ENCODE measurements at regions not wholly inside any gene's neighbourhood (a gene's known extent, or its start where the extent isn't known, plus 50 kb on each side); places are given as distances from the start of the nearest gene placed in this dataset.

DNA sequence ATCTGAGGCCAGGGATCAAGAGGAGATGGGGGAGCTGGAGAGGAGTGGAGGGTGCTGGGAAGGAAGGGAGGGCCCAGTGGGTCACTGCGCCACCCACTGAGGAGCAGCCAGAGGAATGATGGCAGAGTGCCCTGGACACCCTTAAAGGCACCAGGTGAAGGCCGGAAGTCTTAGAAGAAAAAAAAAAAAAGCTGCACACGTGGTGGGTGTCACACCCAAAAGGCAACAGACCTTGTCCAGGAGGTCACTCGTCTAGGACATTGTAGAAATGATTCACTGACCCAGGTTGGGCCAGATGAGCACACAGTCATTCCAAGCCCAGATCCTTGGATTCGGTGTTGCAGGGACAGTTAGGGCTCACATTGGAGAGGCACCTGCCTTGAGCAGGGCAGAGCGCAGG is 93.5 kb upstream of the TRIM2 start:
- Histone ChIP-seq H3K9me3 (ENCODE audit: low read length) (no peaks in the 10 kb centered on the region), H3K27me3 (ENCODE audit: insufficient read depth, low read length, poor library complexity, severe bottlenecking) (no peaks in the 10 kb centered on the region), H3K4me1 (ENCODE audit: insufficient read depth, low read length) (peaks cover 43% of the 10 kb centered on the region), H3K36me3 (ENCODE audit: insufficient read depth, low read length) (no peaks in the 10 kb centered on the region), H3K4me3 (ENCODE audit: low read length) (no peak overlapping the region), H3K27ac (ENCODE audit: low read depth, low read length) (no peak overlapping the region)
- POLR2A ChIA-PET, result no interaction called here
- Mint-ChIP-seq H3K4me1 (peaks cover 0 to 3% (median 0%) of the 10 kb centered on the region in 3 donors), H3K36me3 (peaks cover 0 to 6% (median 0%) of the 10 kb centered on the region in 3 donors), H3K9me3 (peaks cover 0 to 7% (median 3%) of the 10 kb centered on the region in 5 donors), H3K27me3 (peaks cover 0 to 3% of the 10 kb centered on the region in 2 donors), H3K4me3 (no peak overlapping the region), H3K27ac (peak overlapping the region in 4 of 8 donors; percentile 49 to 69 (median 61))
- CTCF ChIA-PET, result interaction anchor here (8.7 to 9.9 kb wide), 2 partner anchors 16 to 27 kb away, joined by 76 to 89 read pairs; no protein-coding TSS in a partner anchor
- no peak for DNase-seq

DNA sequence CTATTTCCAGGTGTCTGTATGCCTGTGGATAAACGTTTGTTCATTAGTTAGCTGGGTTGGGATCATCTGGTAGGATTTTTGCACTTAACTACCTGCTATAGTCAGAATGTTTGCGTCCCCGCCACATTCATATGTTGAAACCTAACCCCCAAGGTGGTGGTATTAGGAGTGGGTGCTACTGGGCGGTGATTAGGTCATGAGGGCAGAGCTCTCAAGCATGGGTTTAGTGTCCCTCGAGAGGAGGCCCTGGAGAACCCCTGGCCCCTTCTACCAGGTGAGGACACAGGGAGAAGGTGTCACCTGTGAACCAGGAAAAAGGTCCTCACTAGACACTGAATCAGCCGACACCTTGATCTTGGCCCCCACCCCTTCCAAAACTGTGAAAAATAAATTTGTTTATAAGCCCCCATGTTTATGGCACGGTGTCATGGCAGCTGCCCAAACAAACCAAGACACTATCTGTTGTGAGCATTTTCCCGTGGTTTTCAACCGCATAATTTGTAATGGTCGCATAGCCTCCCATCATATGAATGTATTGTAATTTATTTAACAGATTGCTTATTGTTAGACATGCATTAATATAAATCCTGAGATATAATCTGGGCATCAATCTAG is 92.7 kb upstream of the TRIM2 start:
- H3K27ac Mint-ChIP-seq, result peak overlapping the region in 2 of 8 donors; percentile 51
- no peak overlapping the region for H3K4me3 Mint-ChIP-seq
- no peaks in the 10 kb centered on the region for H3K9me3 Mint-ChIP-seq
- ChIA-PET CTCF (interaction anchor here (0.8 to 9.9 kb wide), 5 partner anchors 9 to 28 kb away, joined by 3 to 89 read pairs (median 4); no protein-coding TSS in a partner anchor), POLR2A (no interaction called here)
- no peaks in the 10 kb centered on the region for H3K36me3 Mint-ChIP-seq
- no peaks in the 10 kb centered on the region for H3K36me3 ChIP-seq (ENCODE audit: insufficient read depth, low read length)
- H3K4me1 Mint-ChIP-seq, result peaks cover 0 to 3% (median 0%) of the 10 kb centered on the region in 3 donors
- H3K9me3 ChIP-seq (ENCODE audit: low read length), result no peaks in the 10 kb centered on the region
- no peak overlapping the region for H3K27ac ChIP-seq (ENCODE audit: low read depth, low read length)
- no peaks in the 10 kb centered on the region for H3K27me3 Mint-ChIP-seq
- H3K4me3 ChIP-seq (ENCODE audit: low read length), result no peak overlapping the region
- no peaks in the 10 kb centered on the region for H3K27me3 ChIP-seq (ENCODE audit: insufficient read depth, low read length, poor library complexity, severe bottlenecking)
- peaks cover 49% of the 10 kb centered on the region for H3K4me1 ChIP-seq (ENCODE audit: insufficient read depth, low read length)
- peak in 1 of 5 donors; percentile 46 for DNase-seq

DNA sequence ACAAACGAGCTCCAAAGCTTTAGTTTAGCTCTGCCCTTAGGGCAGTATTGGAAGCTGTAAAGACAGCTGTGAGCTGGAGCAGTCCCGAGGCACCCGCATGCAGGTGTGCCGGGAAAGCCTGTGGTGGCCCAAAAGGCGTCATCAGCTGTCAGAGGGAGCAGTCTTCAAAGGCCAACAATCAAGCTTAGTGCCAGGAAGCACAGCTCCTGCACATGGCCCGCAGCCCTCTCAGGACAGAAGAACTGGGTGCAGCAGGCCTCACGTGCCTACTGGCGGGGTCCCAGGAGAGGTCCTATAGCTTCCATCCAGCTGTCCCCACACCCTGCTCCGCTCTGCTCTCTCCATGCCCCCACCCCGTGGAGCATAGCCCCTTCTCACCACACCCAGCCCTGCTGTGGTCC is 92.2 kb upstream of the TRIM2 start:
- ChIA-PET POLR2A (no interaction called here), CTCF (interaction anchor here (0.8 to 9.9 kb wide), 5 partner anchors 9 to 28 kb away, joined by 3 to 89 read pairs (median 4); no protein-coding TSS in a partner anchor)
- no peaks in the 10 kb centered on the region for H3K9me3 ChIP-seq (ENCODE audit: low read length)
- Mint-ChIP-seq H3K4me3 (no peak overlapping the region), H3K4me1 (peaks cover 0 to 3% (median 0%) of the 10 kb centered on the region in 3 donors), H3K9me3 (no peaks in the 10 kb centered on the region), H3K36me3 (no peaks in the 10 kb centered on the region), H3K27ac (peak overlapping the region in 2 of 8 donors; percentile 51), H3K27me3 (no peaks in the 10 kb centered on the region)
- H3K27me3 ChIP-seq (ENCODE audit: insufficient read depth, low read length, poor library complexity, severe bottlenecking), result no peaks in the 10 kb centered on the region
- H3K4me3 ChIP-seq (ENCODE audit: low read length), result no peak overlapping the region
- no peaks in the 10 kb centered on the region for H3K36me3 ChIP-seq (ENCODE audit: insufficient read depth, low read length)
- H3K4me1 ChIP-seq (ENCODE audit: insufficient read depth, low read length), result peaks cover 54% of the 10 kb centered on the region
- no peak overlapping the region for H3K27ac ChIP-seq (ENCODE audit: low read depth, low read length)
- DNase-seq, result peak in 1 of 5 donors; percentile 72

DNA sequence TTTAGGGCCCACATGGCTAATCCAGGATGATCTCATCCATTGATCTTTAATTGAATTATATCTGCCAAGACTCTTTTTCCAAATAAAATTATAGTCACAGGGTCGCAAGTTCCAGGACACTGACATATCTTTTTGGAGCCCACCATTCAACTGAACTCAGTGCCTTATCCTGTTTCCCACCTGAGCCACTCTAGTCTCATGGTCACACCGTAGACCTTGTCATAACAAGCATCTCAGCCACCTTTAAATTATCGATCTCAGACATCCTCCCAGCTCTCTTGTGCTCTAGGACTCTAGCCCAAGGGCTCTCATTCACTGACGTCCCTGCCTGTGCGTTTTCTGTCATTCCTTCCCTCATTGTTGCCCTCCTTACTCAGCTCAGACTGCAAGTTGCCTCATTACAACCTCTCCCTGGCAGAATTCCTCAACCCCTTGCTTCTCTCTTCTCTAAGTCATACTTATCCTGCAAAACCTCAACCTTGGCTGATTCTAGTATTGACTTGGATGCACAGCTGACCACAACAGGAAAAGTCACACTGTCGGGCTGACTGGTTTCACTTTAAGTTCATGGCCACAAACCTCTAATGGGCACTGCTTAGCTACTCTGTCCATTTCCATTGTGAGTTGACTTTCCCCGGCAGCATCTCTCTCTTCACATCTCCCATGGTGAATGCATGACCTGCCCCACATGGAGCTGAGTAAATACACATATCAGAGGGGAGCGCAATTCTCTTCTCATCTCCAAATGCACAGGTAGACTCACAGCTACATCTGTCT is 91.0 kb upstream of the TRIM2 start:
- CTCF ChIA-PET, result interaction anchor here (1.3 to 9.9 kb wide), 3 partner anchors 13 to 29 kb away, joined by 3 to 89 read pairs (median 76); no protein-coding TSS in a partner anchor
- H3K36me3 Mint-ChIP-seq, result no peaks in the 10 kb centered on the region
- no peak overlapping the region for H3K4me3 Mint-ChIP-seq
- peaks cover 0 to 6% (median 0%) of the 10 kb centered on the region in 3 donors for H3K4me1 Mint-ChIP-seq
- H3K9me3 Mint-ChIP-seq, result no peaks in the 10 kb centered on the region
- H3K9me3 ChIP-seq (ENCODE audit: low read length), result no peaks in the 10 kb centered on the region
- H3K27me3 ChIP-seq (ENCODE audit: insufficient read depth, low read length, poor library complexity, severe bottlenecking), result no peaks in the 10 kb centered on the region
- DNase-seq, result no peak
- H3K27me3 Mint-ChIP-seq, result no peaks in the 10 kb centered on the region
- peak overlapping the region; percentile 30 for H3K4me3 ChIP-seq (ENCODE audit: low read length)
- peaks cover 61% of the 10 kb centered on the region for H3K4me1 ChIP-seq (ENCODE audit: insufficient read depth, low read length)
- no peak overlapping the region for H3K27ac ChIP-seq (ENCODE audit: low read depth, low read length)
- no peaks in the 10 kb centered on the region for H3K36me3 ChIP-seq (ENCODE audit: insufficient read depth, low read length)
- H3K27ac Mint-ChIP-seq, result no peak overlapping the region
- POLR2A ChIA-PET, result no interaction called here

DNA sequence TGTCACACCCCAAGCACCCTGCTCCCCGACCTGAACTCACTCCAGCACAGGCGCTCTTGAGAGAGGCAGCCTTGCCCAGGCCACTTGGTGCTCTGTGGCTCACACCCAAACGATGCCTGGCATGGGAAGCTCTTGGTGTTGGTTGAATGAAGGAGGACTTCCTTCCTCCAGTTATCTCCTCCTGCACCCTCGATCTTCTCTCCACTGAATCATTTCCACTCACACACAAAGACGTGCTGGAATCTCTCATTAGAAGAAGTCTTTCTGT is 90.5 kb upstream of the TRIM2 start:
- no peaks in the 10 kb centered on the region for H3K36me3 ChIP-seq (ENCODE audit: insufficient read depth, low read length)
- no peaks in the 10 kb centered on the region for H3K27me3 ChIP-seq (ENCODE audit: insufficient read depth, low read length, poor library complexity, severe bottlenecking)
- no peaks in the 10 kb centered on the region for H3K36me3 Mint-ChIP-seq
- H3K4me1 ChIP-seq (ENCODE audit: insufficient read depth, low read length), result peaks cover 61% of the 10 kb centered on the region
- no peak overlapping the region for H3K27ac Mint-ChIP-seq
- H3K4me3 ChIP-seq (ENCODE audit: low read length), result peak overlapping the region; percentile 30
- CTCF ChIA-PET, result interaction anchor here (8.7 to 9.9 kb wide), 2 partner anchors 13 to 30 kb away, joined by 76 to 89 read pairs; no protein-coding TSS in a partner anchor
- no peaks in the 10 kb centered on the region for H3K27me3 Mint-ChIP-seq
- no peak overlapping the region for H3K27ac ChIP-seq (ENCODE audit: low read depth, low read length)
- H3K9me3 ChIP-seq (ENCODE audit: low read length), result no peaks in the 10 kb centered on the region
- peaks cover 0 to 6% (median under 1%) of the 10 kb centered on the region in 3 donors for H3K4me1 Mint-ChIP-seq
- no peak for DNase-seq
- H3K4me3 Mint-ChIP-seq, result no peak overlapping the region
- no peaks in the 10 kb centered on the region for H3K9me3 Mint-ChIP-seq
- POLR2A ChIA-PET, result no interaction called here

DNA sequence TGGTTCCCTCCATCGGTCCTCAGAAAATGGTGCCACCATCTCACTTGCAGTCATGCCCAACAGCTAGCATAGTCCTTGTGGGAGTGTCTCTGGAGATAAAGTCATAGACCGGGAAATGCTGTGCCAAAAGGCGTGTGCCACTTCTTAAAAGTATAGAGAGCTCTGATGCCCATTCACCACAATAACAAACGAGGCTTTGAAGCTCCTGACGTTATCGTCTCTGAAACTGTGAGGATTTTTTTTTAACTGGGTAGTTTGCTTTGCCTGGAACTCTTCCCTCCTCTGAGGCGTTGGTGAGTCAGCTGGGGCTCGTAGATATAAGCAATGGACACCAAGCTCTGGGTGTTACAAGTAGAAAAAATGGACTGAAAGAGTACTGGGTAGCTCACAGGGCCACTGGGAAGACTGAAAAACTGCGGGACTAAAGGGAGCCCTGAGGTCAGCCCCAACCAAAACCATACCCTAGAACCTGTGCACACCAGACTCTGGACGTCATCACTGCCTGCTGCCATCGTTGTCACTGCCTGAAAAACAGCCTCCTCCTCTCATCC is 89.4 kb upstream of the TRIM2 start:
- peak in 3 of 5 donors; percentile 65 to 90 (median 67) for DNase-seq
- Mint-ChIP-seq H3K4me1 (peaks cover 0 to 6% (median 1%) of the 10 kb centered on the region in 3 donors), H3K9me3 (no peaks in the 10 kb centered on the region), H3K4me3 (peak overlapping the region in 1 of 7 donors; percentile 29), H3K27me3 (no peaks in the 10 kb centered on the region), H3K27ac (no peak overlapping the region), H3K36me3 (no peaks in the 10 kb centered on the region)
- H3K4me1 ChIP-seq (ENCODE audit: insufficient read depth, low read length), result peaks cover 61% of the 10 kb centered on the region
- H3K27ac ChIP-seq (ENCODE audit: low read depth, low read length), result peak overlapping the region; percentile 22
- ChIA-PET POLR2A (interaction anchor here (0.5 to 0.9 kb wide), 3 partner anchors 31 to 394 kb away, joined by 3 to 6 read pairs (median 6); no protein-coding TSS in a partner anchor), CTCF (interaction anchor here (1.8 to 9.9 kb wide), 3 partner anchors 12 to 335 kb away, joined by 6 to 89 read pairs (median 76); partner anchors contain the start of genes ARFIP1 and TIGD4)
- peak overlapping the region; percentile 45 for H3K4me3 ChIP-seq (ENCODE audit: low read length)
- no peaks in the 10 kb centered on the region for H3K36me3 ChIP-seq (ENCODE audit: insufficient read depth, low read length)
- H3K9me3 ChIP-seq (ENCODE audit: low read length), result no peaks in the 10 kb centered on the region
- no peaks in the 10 kb centered on the region for H3K27me3 ChIP-seq (ENCODE audit: insufficient read depth, low read length, poor library complexity, severe bottlenecking)

DNA sequence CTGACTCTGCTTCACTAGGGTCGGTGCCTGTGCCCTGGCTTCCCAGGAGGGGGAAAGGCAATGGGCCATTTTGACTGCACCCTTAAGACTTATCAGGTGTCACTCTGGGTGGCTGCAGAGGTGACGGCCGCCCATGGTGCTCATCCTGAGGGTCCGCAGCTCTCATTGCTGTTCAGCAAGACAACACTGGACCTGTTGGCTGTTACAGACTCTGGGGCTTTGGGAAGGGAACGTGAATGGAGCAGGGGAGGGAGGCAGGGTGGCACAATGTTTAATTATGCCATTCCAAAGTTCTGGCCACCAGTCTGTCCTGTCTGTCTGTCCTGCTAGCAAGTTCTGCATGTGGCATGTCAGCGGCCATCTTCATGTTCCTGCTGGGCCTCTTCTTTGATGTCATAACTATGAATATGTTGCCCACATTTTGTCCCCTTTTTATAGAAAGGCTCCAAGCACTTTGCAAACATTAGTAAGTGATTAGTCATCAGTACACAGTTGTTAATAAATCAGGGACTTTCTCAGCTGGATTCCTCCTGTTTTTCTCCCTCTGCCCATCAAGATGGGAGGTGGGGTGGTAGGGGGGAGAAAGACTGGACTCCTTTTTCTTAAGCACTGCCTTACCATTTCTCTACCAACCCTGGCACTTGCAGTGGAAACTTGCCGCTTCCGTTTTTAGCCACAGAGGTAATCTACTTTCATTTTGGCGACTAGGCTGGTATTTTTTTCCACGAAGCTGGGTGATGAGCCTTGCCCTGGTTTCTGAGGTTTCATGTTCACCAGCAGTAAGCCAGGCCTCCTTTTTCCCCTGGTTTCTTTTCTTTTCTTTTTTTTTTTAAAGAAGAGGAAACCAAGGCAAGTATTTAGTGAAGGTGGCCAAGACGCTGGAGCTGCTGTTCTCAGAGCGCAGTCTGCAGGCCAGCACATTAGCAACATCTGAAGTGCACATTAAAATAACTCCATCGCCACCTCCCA is 88.6 kb upstream of the TRIM2 start:
- Histone ChIP-seq H3K4me3 (ENCODE audit: low read length) (peak overlapping the region; percentile 45), H3K4me1 (ENCODE audit: insufficient read depth, low read length) (peaks cover 61% of the 10 kb centered on the region), H3K27me3 (ENCODE audit: insufficient read depth, low read length, poor library complexity, severe bottlenecking) (no peaks in the 10 kb centered on the region), H3K9me3 (ENCODE audit: low read length) (no peaks in the 10 kb centered on the region), H3K36me3 (ENCODE audit: insufficient read depth, low read length) (no peaks in the 10 kb centered on the region), H3K27ac (ENCODE audit: low read depth, low read length) (peak overlapping the region; percentile 22)
- Mint-ChIP-seq H3K27me3 (no peaks in the 10 kb centered on the region), H3K4me1 (peaks cover 0 to 6% (median 1%) of the 10 kb centered on the region in 3 donors), H3K9me3 (no peaks in the 10 kb centered on the region), H3K4me3 (peak overlapping the region in 3 of 7 donors; percentile 29 to 89 (median 76)), H3K36me3 (no peaks in the 10 kb centered on the region), H3K27ac (peak overlapping the region in 1 of 8 donors; percentile 93)
- ChIA-PET POLR2A (interaction anchor here (0.5 to 1.0 kb wide), 6 partner anchors 9 to 393 kb away, joined by 3 to 6 read pairs (median 4); no protein-coding TSS in a partner anchor), CTCF (interaction anchor here (1.8 to 9.9 kb wide), 3 partner anchors 11 to 336 kb away, joined by 6 to 89 read pairs (median 76); partner anchors contain the start of genes ARFIP1 and TIGD4)
- peak; percentile 42 to 90 (median 82) for DNase-seq

Measured in CD8-positive, alpha-beta memory T cell (primary cell).